Liver (tissue), 3 donors: ENCODE measurements at regions not wholly inside any gene's neighbourhood (a gene's known extent, or its start where the extent isn't known, plus 50 kb on each side); places are given as distances from the start of the nearest gene placed in this dataset.

Experiments
- ATF3 ChIP-seq: IDR thresholded peaks from 2 replicates; pipeline ENCODE4 v1.6.1; 2016; ENCODE audit warnings: antibody characterized with exemption
- CTCF ChIP-seq: fragments of 150-350 bp; IDR thresholded peaks from 2 replicates; pipeline ENCODE4 v1.5.1; 2017; ENCODE audit warnings: improper control_type of control experiment, low read depth, low read length; ENCODE audit not compliant: missing input control
- EGR1 ChIP-seq, 2 donors: IDR thresholded peaks; 2 replicates each; pipeline ENCODE4 v1.6.1; 2016 to 2018; ENCODE audit warnings: antibody characterized with exemption in 2 of 2, low read depth in 2 of 2
- FOXA1 ChIP-seq: IDR thresholded peaks from 2 replicates; pipeline ENCODE4 v1.6.1; 2016; ENCODE audit warnings: antibody characterized with exemption
- MAX ChIP-seq: IDR thresholded peaks from 2 replicates; pipeline ENCODE4 v1.6.1; 2016; ENCODE audit warnings: antibody characterized with exemption
- RAD21 ChIP-seq, 2 donors: IDR thresholded peaks; 2 replicates each; pipeline ENCODE4 v1.6.1; 2016; ENCODE audit warnings: antibody characterized with exemption in 2 of 2, mild to moderate bottlenecking in 2 of 2
- YY1 ChIP-seq: IDR thresholded peaks from 2 replicates; pipeline ENCODE4 v1.6.1; 2016; ENCODE audit warnings: antibody characterized with exemption, mild to moderate bottlenecking
- TF ChIP-seq, protein P1 (sequence below): IDR thresholded peaks from 2 replicates; pipeline ENCODE4 v1.6.1; 2016; ENCODE audit warnings: antibody characterized with exemption
- TF ChIP-seq, protein P2 (sequence below): IDR thresholded peaks from 2 replicates; pipeline ENCODE4 v1.6.1; 2016; ENCODE audit warnings: antibody characterized with exemption, mild to moderate bottlenecking
- donor health status: healthy.
- donor health status: healthy.

DNA sequence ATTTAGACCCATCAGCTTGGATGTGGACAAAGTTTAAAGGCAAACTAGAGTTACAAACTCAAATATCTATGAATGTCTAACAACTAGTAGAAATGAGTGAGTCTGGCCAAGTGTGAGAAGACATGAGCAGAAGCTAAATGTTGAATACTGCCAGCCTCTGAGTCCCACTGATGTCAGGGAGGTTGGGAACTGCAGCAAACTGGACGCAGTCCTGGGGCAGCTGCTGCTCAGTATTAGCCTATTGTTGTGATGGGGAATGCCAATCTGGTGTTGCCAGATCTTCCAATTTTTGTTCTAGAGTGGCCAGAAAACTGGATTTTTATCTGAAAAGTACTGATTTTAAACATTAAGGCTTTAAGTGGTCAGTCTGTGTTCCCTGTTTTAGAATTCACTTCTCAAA lies 770.4 kb upstream of the STXBP6 start:
- TF ChIP-seq CTCF (no peak), ATF3 (no peak), RAD21 (IDR thresholded peaks at IDR 0.05) (no peak), MAX (no peak), YY1 (no peak), EGR1 (IDR thresholded peaks at IDR 0.05; ENCODE audit: low read depth in 2 of 2) (no peak), FOXA1 (no peak)
- TF ChIP-seq, protein P1, sequence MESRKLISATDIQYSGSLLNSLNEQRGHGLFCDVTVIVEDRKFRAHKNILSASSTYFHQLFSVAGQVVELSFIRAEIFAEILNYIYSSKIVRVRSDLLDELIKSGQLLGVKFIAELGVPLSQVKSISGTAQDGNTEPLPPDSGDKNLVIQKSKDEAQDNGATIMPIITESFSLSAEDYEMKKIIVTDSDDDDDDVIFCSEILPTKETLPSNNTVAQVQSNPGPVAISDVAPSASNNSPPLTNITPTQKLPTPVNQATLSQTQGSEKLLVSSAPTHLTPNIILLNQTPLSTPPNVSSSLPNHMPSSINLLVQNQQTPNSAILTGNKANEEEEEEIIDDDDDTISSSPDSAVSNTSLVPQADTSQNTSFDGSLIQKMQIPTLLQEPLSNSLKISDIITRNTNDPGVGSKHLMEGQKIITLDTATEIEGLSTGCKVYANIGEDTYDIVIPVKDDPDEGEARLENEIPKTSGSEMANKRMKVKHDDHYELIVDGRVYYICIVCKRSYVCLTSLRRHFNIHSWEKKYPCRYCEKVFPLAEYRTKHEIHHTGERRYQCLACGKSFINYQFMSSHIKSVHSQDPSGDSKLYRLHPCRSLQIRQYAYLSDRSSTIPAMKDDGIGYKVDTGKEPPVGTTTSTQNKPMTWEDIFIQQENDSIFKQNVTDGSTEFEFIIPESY, result no peak
- TF ChIP-seq, protein P2, sequence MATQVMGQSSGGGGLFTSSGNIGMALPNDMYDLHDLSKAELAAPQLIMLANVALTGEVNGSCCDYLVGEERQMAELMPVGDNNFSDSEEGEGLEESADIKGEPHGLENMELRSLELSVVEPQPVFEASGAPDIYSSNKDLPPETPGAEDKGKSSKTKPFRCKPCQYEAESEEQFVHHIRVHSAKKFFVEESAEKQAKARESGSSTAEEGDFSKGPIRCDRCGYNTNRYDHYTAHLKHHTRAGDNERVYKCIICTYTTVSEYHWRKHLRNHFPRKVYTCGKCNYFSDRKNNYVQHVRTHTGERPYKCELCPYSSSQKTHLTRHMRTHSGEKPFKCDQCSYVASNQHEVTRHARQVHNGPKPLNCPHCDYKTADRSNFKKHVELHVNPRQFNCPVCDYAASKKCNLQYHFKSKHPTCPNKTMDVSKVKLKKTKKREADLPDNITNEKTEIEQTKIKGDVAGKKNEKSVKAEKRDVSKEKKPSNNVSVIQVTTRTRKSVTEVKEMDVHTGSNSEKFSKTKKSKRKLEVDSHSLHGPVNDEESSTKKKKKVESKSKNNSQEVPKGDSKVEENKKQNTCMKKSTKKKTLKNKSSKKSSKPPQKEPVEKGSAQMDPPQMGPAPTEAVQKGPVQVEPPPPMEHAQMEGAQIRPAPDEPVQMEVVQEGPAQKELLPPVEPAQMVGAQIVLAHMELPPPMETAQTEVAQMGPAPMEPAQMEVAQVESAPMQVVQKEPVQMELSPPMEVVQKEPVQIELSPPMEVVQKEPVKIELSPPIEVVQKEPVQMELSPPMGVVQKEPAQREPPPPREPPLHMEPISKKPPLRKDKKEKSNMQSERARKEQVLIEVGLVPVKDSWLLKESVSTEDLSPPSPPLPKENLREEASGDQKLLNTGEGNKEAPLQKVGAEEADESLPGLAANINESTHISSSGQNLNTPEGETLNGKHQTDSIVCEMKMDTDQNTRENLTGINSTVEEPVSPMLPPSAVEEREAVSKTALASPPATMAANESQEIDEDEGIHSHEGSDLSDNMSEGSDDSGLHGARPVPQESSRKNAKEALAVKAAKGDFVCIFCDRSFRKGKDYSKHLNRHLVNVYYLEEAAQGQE, result no peak
